Esophagus (tissue), 2 donors: ENCODE measurements at regions not wholly inside any gene's neighbourhood (a gene's known extent, or its start where the extent isn't known, plus 50 kb on each side); places are given as distances from the start of the nearest gene placed in this dataset.

Experiments used
- H3K27ac ChIP-seq, 2 donors: one replicate each; pipeline ENCODE4 v1.5.1; 2013; ENCODE audit warnings: low read depth in 2 of 2, mild to moderate bottlenecking in 2 of 2, inconsistent platforms in 1 of 2, low read length in 1 of 2, moderate library complexity in 1 of 2
- H3K27me3 ChIP-seq, 2 donors: one replicate each; pipeline ENCODE4 v1.6.1; 2013; ENCODE audit warnings: low read length in 2 of 2, control low read depth in 1 of 2, mild to moderate bottlenecking in 1 of 2; ENCODE audit not compliant: insufficient read depth in 2 of 2, control insufficient read depth in 1 of 2
- H3K36me3 ChIP-seq, 2 donors: one replicate each; pipeline ENCODE4 v1.6.1; 2013; ENCODE audit warnings: low read length in 1 of 2; ENCODE audit not compliant: control insufficient read depth in 2 of 2, insufficient read depth in 2 of 2
- H3K4me1 ChIP-seq, 2 donors: one replicate each; pipeline ENCODE4 v1.6.1; 2013; ENCODE audit warnings: low read length in 1 of 2; ENCODE audit not compliant: control insufficient read depth in 2 of 2, insufficient read depth in 2 of 2
- H3K4me3 ChIP-seq, 2 donors: one replicate each; pipeline ENCODE4 v1.5.1; 2013; ENCODE audit warnings: low read length in 2 of 2, mild to moderate bottlenecking in 2 of 2, low read depth in 1 of 2, moderate library complexity in 1 of 2
- H3K9me3 ChIP-seq, 2 donors: one replicate each; pipeline ENCODE4 v1.6.1; 2013; ENCODE audit warnings: mild to moderate bottlenecking in 2 of 2, low read depth in 1 of 2, low read length in 1 of 2, moderate library complexity in 1 of 2; ENCODE audit not compliant: control insufficient read depth in 2 of 2, insufficient read depth in 1 of 2
- WGBS, 2 donors: extraction: QIAGEN DNeasy Blood & Tissue Kit; methylation state at CpG; one replicate each; pipeline ENCODE4 v1.1.7; 2013; 5-methylcytosine and 5-hydroxymethylcytosine counted together
- donor health status: healthy with polysubstance abuse.
- donor health status: Bipolar disorder and iron deficiency.

DNA sequence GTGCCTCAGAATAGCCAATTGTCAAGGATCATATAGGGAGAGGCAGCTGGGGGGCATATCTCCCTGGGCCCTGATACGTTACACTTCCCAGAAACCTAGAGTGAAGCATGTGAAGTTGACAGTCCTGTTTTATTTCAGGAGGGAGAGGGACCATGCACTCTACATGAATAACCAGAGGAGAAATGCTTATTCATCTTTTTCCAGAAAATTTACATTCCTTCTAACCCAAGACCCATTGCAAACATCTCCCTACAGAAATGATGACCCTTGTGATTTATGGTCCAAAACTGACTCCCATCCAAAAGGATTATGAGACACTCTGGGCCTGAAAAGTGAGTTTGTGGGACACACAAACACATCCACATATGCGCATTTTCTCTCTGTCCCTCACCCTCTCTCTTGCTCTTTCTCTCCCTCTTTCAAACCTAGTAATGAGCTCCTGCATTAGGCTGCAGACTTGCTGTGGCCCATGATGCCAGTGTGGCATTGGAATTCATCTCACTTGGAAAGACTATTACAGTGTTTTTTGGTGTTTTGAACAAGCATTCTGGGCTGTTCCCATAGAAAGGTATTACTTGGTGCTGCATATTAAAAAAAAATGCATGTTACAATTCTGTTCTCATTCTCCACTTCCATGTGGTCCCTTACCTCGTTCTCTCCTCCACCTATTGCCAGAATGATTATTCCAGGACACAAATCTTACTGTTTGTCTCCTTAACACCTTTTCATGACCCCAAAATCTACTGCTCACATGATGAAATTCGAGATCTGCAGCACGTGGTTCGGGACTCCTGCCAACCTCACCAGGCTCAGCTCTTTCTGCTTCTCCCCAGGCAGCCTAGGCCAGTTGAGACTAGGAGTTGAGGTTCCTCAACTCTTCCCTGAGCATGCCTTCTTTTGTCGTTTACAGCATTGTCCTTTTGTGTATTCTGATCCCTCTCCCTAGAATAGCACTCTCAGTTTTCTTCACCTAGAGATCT lies 451.3 kb upstream of the KLF4 start:
- Histone ChIP-seq H3K27me3 (no peaks in the 10 kb centered on the region), H3K9me3 (no peaks in the 10 kb centered on the region), H3K4me3 (no peak overlapping the region), H3K4me1 (no peaks in the 10 kb centered on the region), H3K36me3 (no peaks in the 10 kb centered on the region), H3K27ac (no peak overlapping the region)
- 69 to 71% methylated on average over 7 of the region's 7 CpGs for WGBS, 2 donors

DNA sequence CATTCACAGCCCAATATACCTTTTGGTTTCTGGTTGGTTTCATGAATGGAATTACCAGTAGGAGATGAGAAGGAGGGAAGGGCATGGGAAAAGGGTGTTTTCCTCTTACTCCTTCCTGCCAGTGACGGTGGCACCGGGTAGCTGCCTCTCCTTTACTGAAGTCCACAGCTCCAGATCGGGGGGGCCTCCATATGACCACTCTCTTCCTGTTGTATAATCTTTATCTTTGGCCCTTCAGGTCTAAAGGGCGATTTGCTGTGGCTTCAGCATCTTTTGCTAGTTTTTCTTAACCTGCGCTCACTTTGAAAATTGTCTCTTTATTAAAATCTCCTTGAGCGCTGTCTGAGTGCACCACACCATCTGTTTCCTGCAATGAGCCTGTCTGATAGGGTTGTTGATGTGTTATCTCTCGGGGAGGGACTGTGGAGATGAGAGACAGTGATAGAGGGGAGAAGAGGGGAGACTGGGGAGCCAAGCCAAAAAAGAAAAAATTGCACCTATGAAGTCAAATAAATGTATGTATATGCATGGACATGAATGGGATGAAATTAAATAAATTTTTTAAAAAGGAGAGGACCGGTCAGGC lies 449.3 kb upstream of the KLF4 start:
- H3K4me3 ChIP-seq, result no peak overlapping the region
- H3K27me3 ChIP-seq, result no peaks in the 10 kb centered on the region
- WGBS, 2 donors, result 69 to 79% methylated on average over 8 of the region's 8 CpGs
- H3K4me1 ChIP-seq, result no peaks in the 10 kb centered on the region
- H3K36me3 ChIP-seq, result no peaks in the 10 kb centered on the region
- H3K9me3 ChIP-seq, result no peaks in the 10 kb centered on the region
- no peak overlapping the region for H3K27ac ChIP-seq

DNA sequence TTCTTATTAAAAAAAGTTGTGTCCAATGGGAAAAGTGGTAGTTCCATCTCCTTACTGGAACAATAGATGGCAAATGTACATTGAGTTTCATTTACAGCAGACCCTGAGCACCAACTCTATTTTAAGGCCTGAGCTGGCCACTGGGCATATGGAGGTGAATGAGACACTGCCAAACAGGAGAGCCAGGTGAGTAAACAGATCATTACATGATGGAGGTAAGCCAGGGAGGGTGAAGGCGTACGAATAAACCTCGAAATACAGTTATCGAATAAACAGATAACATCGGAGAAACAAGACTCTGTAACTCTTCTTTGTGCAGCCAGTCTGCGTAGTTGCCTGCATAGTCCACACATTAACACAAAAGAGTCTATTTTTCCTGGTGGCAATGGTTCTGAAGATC lies 446.4 kb upstream of the KLF4 start:
- 88 to 94% methylated on average over 6 of the region's 6 CpGs for WGBS, 2 donors
- Histone ChIP-seq H3K4me1 (no peaks in the 10 kb centered on the region), H3K36me3 (no peaks in the 10 kb centered on the region), H3K9me3 (no peaks in the 10 kb centered on the region), H3K27ac (no peak overlapping the region), H3K4me3 (no peak overlapping the region), H3K27me3 (no peaks in the 10 kb centered on the region)

DNA sequence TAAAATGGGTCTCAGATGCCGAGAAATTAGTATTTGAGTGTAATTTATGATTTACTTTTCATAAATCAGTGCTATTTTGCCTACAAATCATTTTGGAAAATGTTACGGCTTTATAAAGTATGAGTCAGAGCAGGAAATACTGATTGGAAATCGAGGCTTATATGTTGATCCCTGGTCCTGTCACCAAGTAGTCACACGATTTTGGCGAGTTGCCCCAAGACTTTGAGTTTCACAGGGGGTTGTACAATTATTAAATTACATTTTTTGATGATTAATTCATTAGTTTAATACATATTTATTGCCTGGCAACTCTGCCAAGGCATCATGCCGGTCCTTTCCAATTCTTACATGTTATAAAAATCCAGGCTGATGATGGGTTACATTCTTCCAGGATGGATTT lies 443.9 kb upstream of the KLF4 start:
- H3K9me3 ChIP-seq, result no peaks in the 10 kb centered on the region
- no peak overlapping the region for H3K4me3 ChIP-seq
- H3K27ac ChIP-seq, result no peak overlapping the region
- 48 to 62% methylated on average over 6 of the region's 6 CpGs for WGBS, 2 donors
- no peaks in the 10 kb centered on the region for H3K27me3 ChIP-seq
- no peaks in the 10 kb centered on the region for H3K4me1 ChIP-seq
- no peaks in the 10 kb centered on the region for H3K36me3 ChIP-seq

DNA sequence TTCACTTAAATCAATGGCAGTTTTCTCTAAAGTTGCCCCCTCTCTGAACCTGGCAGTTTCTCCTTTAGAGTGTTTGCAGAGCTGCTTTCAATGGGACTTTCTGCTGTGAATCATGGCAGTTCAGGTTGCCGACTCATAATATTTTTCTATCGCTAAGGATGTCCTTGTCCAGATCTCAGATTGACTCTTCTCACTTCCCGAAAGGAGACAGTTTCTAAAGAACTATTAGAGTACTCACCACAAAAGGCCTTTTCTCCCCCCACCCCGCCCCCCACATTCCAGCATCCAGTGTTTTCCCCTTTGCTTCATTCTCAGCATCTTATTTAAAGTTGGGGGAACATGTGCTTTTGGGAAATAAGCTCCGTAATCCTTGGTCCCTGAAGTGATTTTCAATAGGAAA lies 443.5 kb upstream of the KLF4 start:
- no peak overlapping the region for H3K4me3 ChIP-seq
- no peak overlapping the region for H3K27ac ChIP-seq
- H3K9me3 ChIP-seq, result no peaks in the 10 kb centered on the region
- WGBS, 2 donors, result 73 to 77% methylated on average over 5 of the region's 5 CpGs
- no peaks in the 10 kb centered on the region for H3K27me3 ChIP-seq
- H3K36me3 ChIP-seq, result no peaks in the 10 kb centered on the region
- H3K4me1 ChIP-seq, result no peaks in the 10 kb centered on the region

DNA sequence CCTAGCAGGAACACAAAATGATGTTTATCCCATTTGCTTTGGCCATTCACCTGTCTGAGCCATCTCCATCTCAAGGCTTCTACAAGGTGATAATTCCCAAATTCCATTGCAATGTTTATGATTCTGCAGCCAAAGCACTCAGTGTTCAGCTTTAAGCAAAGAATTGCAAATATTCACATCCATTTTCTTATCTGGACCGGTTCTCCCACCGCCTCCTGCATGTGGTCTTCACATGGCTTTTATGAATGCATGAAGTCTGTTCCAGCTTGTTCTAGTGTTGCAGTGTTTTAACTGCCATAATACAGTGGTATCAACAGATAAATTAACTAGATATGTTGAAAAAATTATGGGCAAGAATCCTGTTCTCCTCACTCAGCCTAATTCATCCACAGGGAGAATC lies 443.0 kb upstream of the KLF4 start:
- no peaks in the 10 kb centered on the region for H3K4me1 ChIP-seq
- H3K27me3 ChIP-seq, result no peaks in the 10 kb centered on the region
- no peak overlapping the region for H3K27ac ChIP-seq
- no peaks in the 10 kb centered on the region for H3K36me3 ChIP-seq
- 62 to 76% methylated on average over 2 of the region's 2 CpGs for WGBS, 2 donors
- H3K9me3 ChIP-seq, result no peaks in the 10 kb centered on the region
- H3K4me3 ChIP-seq, result no peak overlapping the region

DNA sequence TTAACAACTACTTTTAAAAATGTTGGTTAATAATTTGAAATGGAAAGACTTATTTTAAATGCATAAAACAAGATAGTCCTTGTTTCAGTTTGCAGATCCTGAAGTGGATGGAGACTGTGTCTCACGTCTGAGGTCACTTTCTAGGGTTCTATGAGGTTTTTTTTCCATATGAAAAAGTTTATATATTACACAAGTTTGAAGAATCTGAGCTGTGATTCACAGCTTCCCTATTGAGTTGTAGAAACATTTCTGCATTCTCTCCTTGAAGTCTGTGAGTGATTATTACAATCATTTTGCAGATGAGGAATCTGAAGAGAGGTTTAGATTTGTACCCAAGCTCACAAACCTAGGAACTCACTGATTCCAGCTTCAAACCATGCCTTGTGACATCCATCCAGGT lies 442.5 kb upstream of the KLF4 start:
- Histone ChIP-seq H3K4me1 (no peaks in the 10 kb centered on the region), H3K9me3 (no peaks in the 10 kb centered on the region), H3K36me3 (no peaks in the 10 kb centered on the region), H3K27ac (no peak overlapping the region), H3K4me3 (no peak overlapping the region), H3K27me3 (no peaks in the 10 kb centered on the region)
- WGBS, 2 donors, result 66 to 74% methylated on average over 1 of the region's 1 CpG

DNA sequence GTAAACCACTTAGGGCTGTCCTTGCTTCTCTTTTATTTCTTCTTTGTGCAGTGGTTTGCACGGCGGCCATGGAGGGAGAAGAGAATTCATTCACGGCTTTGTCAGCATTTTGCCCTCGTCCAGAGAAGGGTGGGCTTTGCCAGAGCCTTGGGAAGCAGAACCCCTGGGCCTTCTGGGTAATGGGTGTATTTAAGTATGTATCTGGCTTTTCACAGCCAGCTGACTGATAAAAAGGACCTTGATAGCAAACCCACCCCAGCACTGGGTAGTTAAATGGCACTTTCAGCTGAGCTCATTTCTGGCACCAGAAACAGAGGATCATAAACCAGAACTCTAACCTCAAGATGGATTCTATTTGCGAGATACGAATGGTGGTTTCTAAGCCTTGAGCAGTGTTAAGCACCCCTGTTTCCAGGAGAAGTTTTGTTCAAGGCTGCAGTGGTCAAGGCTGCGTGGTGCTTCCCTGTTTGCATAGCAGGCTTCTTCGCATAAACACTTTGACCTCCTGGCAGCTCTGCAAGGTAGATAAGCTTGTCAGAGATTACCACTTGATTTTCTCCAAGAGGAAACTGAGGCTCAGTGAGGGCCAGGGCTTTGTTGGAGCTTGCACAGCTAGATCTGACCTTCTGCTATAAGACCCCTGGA lies 441.6 kb upstream of the KLF4 start:
- WGBS, 2 donors, result 87 to 89% methylated on average over 8 of the region's 8 CpGs
- Histone ChIP-seq H3K27me3 (no peaks in the 10 kb centered on the region), H3K4me3 (no peak overlapping the region), H3K27ac (no peak overlapping the region), H3K9me3 (no peaks in the 10 kb centered on the region), H3K36me3 (no peaks in the 10 kb centered on the region), H3K4me1 (no peaks in the 10 kb centered on the region)

DNA sequence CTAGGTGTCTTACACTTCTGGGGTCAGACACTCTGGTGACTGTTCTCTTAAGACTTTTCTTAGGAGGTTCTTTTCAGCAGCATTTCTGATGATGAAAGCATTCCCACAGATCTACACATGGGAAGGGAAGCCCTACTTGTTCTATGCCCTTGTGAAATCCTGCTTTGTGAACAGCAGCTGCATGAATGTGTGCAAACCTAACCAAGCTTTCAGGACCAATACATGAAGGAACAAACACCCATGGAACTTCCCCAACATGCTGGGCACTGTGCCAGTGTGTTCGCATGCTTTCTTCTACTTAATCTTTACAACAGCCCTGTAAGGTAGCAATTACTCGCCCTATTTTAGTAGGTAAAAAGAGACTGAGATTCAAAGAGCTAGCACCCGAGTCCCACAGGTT lies 439.9 kb upstream of the KLF4 start:
- 32 to 42% methylated on average over 3 of the region's 3 CpGs for WGBS, 2 donors
- Histone ChIP-seq H3K27ac (peak overlapping the region in 1 of 2 donors; percentile 29), H3K9me3 (peaks cover 0 to under 1% of the 10 kb centered on the region in 2 donors), H3K27me3 (no peaks in the 10 kb centered on the region), H3K4me1 (no peaks in the 10 kb centered on the region), H3K4me3 (no peak overlapping the region), H3K36me3 (no peaks in the 10 kb centered on the region)
